HL-60/S4 treated with retinoic acid at 250 ng/mL for 4 days and 3 days (cell line): ENCODE measurements at regions not wholly inside any gene's neighbourhood (a gene's known extent, or its start where the extent isn't known, plus 50 kb on each side); places are given as distances from the start of the nearest gene placed in this dataset.
"Not testable (repeated sequence)": the region's sequence is repeated elsewhere in the genome, so short reads cannot be mapped to it uniquely, and the experiment has no call there.

ENCODE experiments used
- in situ Hi-C: fragments of 300-500 bp; cut with MboI; formaldehyde crosslinking; loops from 2 replicates; pipeline ENCODE4 v1.7.0; 2022; ENCODE audit warnings: low sequenced_read_pairs

- in situ Hi-C loops: no loop called here
These were observed 53.8 kb downstream of the COX7C start for GRCh38 chr5:86671536-86671935.

- in situ Hi-C loops: no loop called here
These were observed 56.3 kb downstream of the COX7C start for GRCh38 chr5:86674069-86674468.

DNA sequence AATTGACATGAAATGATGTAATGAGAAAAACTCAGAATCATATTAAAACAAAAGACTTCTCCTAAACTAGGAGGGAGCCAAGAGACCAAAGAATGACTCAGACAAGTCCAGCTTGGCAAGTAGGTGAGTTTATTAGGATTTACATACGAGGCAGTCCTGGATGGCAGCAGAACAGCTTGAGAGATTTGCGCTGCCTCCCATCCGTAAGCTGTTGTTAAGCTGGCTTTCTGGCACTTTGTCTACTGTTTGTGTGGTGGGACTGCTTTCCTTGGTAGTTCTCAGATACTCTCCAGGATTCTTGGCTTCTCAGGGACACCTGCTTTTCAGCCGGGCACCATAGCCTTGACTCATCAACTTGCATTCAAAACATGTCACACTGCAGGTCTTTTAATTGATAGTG lies 57.6 kb downstream of the COX7C start:
- in situ Hi-C loops: no loop called here

GRCh38 chr5:86679529-86679928 lies 61.8 kb downstream of the COX7C start:
- in situ Hi-C loops: no loop called here

DNA sequence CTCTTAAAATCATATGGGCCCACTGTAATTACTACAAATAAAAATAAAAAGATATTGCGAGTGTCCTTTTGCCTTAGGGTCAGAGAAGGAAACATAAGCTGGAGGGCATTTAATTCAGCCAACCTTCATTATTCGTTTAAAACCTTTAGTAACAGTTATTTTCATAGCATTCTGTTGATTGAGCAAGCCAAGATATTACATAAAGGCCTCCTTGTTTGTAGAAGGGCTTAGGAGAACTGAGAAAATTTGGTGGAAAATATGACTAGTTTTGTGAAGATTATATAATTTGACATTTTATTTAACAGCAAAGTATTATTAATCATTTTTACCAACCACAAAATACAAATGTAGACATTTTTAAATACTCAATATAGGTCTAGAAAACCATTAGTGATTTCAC lies 62.2 kb downstream of the COX7C start:
- in situ Hi-C loops: no loop called here

DNA sequence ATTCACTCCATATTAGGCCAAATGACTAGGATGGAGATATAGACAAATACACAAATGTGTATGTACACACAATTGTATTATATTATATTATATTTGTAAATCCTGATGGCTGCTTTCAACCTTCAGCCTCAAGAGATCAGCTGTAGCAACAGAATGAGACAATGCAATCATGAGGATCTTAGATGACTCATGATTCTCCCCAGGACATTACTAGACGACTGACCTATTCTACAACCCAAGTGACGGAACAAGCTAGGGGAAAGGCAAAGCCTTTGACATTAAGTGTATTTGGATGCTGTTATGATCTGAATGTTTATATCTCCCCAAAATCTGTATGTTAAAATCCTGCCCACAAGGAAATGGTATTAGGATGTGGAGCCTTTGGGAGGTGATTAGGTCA lies 66.5 kb downstream of the COX7C start:
- in situ Hi-C loops: no loop called here

GRCh38 chr5:86686046-86686445 lies 68.3 kb downstream of the COX7C start:
- in situ Hi-C loops: no loop called here

- in situ Hi-C loops: no loop called here
These were observed 70.7 kb downstream of the COX7C start for GRCh38 chr5:86688406-86688805.

- in situ Hi-C loops: no loop called here
These were observed 71.5 kb downstream of the COX7C start for GRCh38 chr5:86689103-86689729.

DNA sequence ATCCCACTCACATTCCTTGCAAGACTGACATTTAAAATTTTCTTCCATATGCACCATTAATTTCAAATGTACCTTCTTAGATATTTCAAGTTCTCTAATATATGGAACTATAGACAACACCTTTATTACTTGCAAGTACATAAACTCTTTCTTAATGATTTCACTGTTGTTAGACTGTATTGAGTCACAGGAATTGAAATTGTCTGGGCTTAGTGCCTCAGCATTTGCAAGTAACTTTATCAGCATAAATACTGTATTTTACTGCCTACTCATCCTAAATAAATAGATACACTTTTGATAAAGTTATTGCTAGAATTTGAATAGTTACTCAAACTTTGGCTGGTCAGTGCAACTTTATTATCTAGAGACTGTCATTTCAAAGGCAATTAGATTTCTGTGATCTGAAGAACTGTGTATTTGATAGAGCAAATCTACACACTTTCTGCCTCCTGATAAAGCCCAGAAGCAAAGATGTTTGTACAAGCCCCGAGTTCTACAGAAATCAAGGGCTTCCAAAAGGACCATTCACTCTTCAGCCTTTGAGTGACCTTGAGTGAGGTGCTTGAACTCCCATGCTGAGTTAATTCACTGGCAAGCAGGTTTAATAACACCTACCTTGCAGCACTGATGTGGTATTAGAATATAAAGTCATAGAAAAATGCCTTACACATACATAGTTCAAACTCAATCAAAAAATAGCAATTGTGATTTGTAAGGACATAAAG lies 91.6 kb downstream of the COX7C start:
- in situ Hi-C loops: no loop called here

GRCh38 chr5:86716121-86716520 lies 98.4 kb downstream of the COX7C start:
- in situ Hi-C loops: no loop called here

- in situ Hi-C loops: not testable (repeated sequence)
These were observed 113.8 kb downstream of the COX7C start for GRCh38 chr5:86731319-86732117.

DNA sequence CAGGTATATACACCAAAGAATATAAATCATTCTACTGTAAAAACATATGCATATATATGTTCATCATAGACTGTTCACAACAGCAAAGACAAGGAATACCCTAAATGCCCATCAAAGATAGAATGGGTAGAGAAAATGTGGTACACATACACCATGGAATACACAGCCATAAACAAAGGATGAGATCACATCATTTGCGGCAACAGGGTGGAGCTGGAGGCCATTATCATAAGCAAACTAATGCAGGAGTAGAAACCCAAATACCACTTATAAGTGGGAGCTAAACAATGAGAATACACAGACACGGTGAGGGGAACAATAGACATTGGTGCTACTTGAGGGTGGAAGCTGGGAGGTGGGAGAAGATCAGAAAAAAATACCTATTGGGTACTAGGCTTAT lies 117.6 kb downstream of the COX7C start:
- in situ Hi-C loops: no loop called here

DNA sequence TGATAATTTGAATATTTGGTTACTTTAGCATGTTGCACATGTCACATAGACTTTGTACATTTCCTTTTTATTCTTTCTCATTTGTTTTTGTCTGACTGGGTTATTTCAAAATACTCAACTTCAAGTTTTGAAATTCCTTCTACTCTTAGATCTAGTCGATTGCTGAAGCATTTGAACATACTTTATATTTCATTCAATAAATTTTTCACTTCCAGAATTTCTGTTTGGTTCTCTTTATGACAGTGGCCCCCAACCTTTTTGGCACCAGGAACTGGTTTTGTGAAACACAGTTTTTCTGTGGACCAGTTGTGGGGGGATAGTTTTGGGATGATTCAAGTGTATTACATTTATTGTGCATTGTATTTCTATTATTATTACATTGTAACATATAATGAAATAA lies 119.8 kb downstream of the COX7C start:
- in situ Hi-C loops: no loop called here

- in situ Hi-C loops: no loop called here
These were observed 130.9 kb downstream of the COX7C start for GRCh38 chr5:86748538-86749105.

GRCh38 chr5:86749841-86750240 lies 132.1 kb downstream of the COX7C start:
- in situ Hi-C loops: no loop called here

DNA sequence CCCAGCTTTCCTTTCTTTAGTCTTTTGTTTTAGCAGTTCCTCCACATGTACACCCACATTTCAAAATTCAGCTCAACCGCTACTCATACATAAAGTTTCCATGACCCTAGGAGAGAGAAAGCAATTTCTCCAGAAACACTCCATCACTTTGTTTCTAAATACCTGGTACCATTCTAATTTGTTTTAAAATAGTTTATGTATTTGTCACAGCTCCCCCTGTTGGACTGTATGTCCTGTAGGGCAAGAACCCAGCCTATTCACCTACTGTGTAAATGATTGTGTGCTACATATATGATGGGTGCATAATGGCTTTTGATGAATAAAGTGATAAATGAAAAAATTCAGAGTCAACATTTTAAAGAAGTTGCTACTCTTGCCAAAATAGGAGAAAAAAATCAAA lies 139.1 kb downstream of the COX7C start:
- in situ Hi-C loops: no loop called here

GRCh38 chr5:86757824-86758223 lies 140.1 kb downstream of the COX7C start:
- in situ Hi-C loops: no loop called here

- in situ Hi-C loops: no loop called here
These were observed 142.9 kb downstream of the COX7C start for GRCh38 chr5:86760661-86761060.

GRCh38 chr5:86763929-86764328 lies 146.2 kb downstream of the COX7C start:
- in situ Hi-C loops: no loop called here

DNA sequence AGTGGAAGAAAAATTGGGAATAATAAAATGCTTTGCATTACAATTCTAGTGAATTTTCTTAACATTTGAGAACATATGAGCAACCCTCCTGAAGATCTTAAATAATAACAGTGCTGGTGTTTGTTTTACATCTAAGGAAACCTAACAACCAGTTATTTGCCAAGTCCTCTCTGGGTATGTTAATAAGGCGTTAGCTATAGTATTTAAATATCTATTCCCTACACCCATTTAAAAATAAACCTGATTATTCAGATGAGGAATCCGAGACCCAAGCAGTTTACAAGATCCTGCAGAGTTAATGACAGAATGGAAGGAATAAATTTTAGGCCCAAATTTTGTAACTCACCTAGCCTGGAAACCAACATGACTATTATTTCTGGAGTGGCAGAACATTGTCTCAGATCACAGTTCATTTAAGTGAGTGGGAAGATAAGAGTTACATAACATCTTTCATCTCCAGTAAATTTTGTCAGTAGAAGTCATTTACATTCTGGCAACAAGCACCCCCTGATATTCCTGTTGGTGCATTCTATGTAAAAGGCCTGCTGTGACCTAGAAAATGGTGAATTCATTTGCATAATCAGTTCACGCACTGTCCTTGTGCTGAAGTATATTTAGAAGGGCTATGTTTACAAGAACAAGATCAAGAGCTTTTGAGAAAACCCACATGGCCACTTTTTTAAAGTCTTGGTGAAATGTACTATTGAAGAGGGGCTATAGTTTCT lies 148.2 kb downstream of the COX7C start:
- in situ Hi-C loops: no loop called here
